NCI-H2196 (cell line): ENCODE measurements at regions not wholly inside any gene's neighbourhood (a gene's known extent, or its start where the extent isn't known, plus 50 kb on each side); places are given as distances from the start of the nearest gene placed in this dataset.
"Not testable (repeated sequence)": the region's sequence is repeated elsewhere in the genome, so short reads cannot be mapped to it uniquely, and the experiment has no call there.

Experiments
- DNase-seq: peaks from one replicate; lab custom pipeline; 2025; ENCODE audit not compliant: unreplicated experiment; lab: John Stamatoyannopoulos, UW

GRCh38 chr5:174610968-174611367 lies 113.4 kb upstream of the MSX2 start:
- no peak for DNase-seq

GRCh38 chr5:174612686-174613085 lies 111.7 kb upstream of the MSX2 start:
- no peak for DNase-seq

- DNase-seq: no peak
These were observed 109.8 kb upstream of the MSX2 start for GRCh38 chr5:174614500-174615135.

- DNase-seq: no peak
These were observed 108.3 kb upstream of the MSX2 start for GRCh38 chr5:174616036-174616435.

- DNase-seq: no peak
These were observed 107.1 kb upstream of the MSX2 start for GRCh38 chr5:174617285-174617684.

- no peak for DNase-seq
These were observed 106.5 kb upstream of the MSX2 start for GRCh38 chr5:174617910-174618309.

GRCh38 chr5:174618589-174618988 lies 105.8 kb upstream of the MSX2 start:
- DNase-seq: no peak

GRCh38 chr5:174622067-174622466 lies 102.3 kb upstream of the MSX2 start:
- no peak for DNase-seq

- DNase-seq: no peak
These were observed 101.4 kb upstream of the MSX2 start for GRCh38 chr5:174623018-174623417.

GRCh38 chr5:174623433-174624019 lies 100.9 kb upstream of the MSX2 start:
- no peak for DNase-seq

- no peak for DNase-seq
These were observed 99.5 kb upstream of the MSX2 start for GRCh38 chr5:174624733-174625522.

GRCh38 chr5:174625591-174626350 lies 98.6 kb upstream of the MSX2 start:
- DNase-seq: no peak

- no peak for DNase-seq
These were observed 97.9 kb upstream of the MSX2 start for GRCh38 chr5:174626369-174626920.

GRCh38 chr5:174636094-174636493 lies 88.3 kb upstream of the MSX2 start:
- DNase-seq: no peak

GRCh38 chr5:174642816-174643405 lies 81.5 kb upstream of the MSX2 start:
- DNase-seq: no peak

- no peak for DNase-seq
These were observed 79.9 kb upstream of the MSX2 start for GRCh38 chr5:174644436-174644835.

- DNase-seq: no peak
These were observed 79.5 kb upstream of the MSX2 start for GRCh38 chr5:174644923-174645322.

- DNase-seq: no peak
These were observed 78.7 kb upstream of the MSX2 start for GRCh38 chr5:174645677-174646076.

- not testable (repeated sequence) for DNase-seq
These were observed 75.8 kb upstream of the MSX2 start for GRCh38 chr5:174648618-174649017.

- no peak for DNase-seq
These were observed 75.0 kb upstream of the MSX2 start for GRCh38 chr5:174649391-174649790.

- DNase-seq: no peak
These were observed 69.9 kb upstream of the MSX2 start for GRCh38 chr5:174654442-174654841.
